Neural progenitor cell (in vitro differentiated cells): ENCODE measurements at regions not wholly inside any gene's neighbourhood (a gene's known extent, or its start where the extent isn't known, plus 50 kb on each side); places are given as distances from the start of the nearest gene placed in this dataset.

Experiments
- CTCF ChIP-seq: fragments of 200-600 bp; sonication (generic); IDR thresholded peaks from 2 replicates; pipeline ENCODE4 v1.5.1; 2017; ENCODE audit warnings: antibody characterized with exemption, mild to moderate bottlenecking
- EZH2 ChIP-seq: fragments of 200-600 bp; sonication (generic); IDR thresholded peaks from 2 replicates; pipeline ENCODE4 v1.6.1; 2017; ENCODE audit warnings: antibody characterized with exemption, mild to moderate bottlenecking, moderate library complexity
- EZH2phosphoT487 ChIP-seq: fragments of 200-600 bp; sonication (generic); IDR thresholded peaks from 2 replicates; pipeline ENCODE4 v1.6.1; 2017; ENCODE audit warnings: antibody characterized with exemption

- no peak for TF ChIP-seq EZH2
- TF ChIP-seq CTCF: no peak
- no peak for TF ChIP-seq EZH2phosphoT487
Observed at GRCh38 chr2:60109744-60110143, 443.7 kb downstream of the BCL11A start.
